HG03558 (cell line): ENCODE measurements at regions not wholly inside any gene's neighbourhood (a gene's known extent, or its start where the extent isn't known, plus 50 kb on each side); places are given as distances from the start of the nearest gene placed in this dataset.

Experiments used
- ATAC-seq: cut with Tn5 transposase; IDR thresholded peaks from one replicate; pipeline ENCODE4 v1.9.1; 2021; ENCODE audit warnings: moderate number of reproducible peaks; ENCODE audit not compliant: unreplicated experiment; ENCODE audit errors: extremely low read depth

DNA sequence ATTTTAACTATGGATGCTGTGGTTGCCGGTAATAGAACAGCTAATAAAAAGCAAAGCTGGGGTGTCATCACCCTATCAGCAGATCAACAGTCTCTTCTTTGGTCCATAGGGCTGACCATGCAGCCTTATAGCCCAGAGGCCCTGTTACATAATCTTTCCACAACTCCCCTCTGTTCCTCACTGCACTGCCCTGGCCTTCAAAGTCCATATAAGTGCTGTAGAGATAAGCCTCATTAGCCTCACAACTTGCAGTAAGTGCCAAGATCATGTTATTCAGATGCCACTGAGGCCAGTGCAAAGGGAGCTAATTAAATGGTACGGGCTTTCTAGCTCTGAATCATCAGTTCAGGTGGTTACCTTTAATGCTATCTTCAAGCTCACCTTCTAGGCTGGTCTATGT lies 89.7 kb upstream of the CXCR4 start:
- no peak for ATAC-seq

- peak; percentile 33 for ATAC-seq
These were observed 89.2 kb upstream of the CXCR4 start for GRCh38 chr2:136207030-136207623.

DNA sequence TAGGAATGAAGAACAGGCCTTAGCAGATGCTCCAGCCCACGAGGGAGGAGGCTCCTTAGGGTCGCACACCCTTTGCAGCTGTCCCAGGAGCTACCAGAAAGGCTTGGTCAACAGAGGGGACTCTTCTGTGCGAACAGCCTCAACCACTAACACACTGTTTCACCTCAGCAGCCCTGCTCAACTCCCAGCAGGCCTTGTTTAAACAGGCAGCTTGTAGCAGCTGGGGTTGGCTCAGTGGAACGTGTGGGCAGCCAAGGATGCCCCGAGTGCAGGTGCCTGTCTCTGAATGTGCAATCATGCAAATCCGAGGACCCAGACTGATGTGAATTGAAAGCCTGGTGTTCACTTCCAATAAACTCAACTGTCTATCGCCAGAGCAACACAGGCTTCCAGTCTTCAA lies 88.7 kb upstream of the CXCR4 start:
- ATAC-seq, result peak; percentile 90

- ATAC-seq, result no peak
These were observed 87.7 kb upstream of the CXCR4 start for GRCh38 chr2:136205615-136206014.

GRCh38 chr2:136204971-136205370 lies 87.0 kb upstream of the CXCR4 start:
- no peak for ATAC-seq

DNA sequence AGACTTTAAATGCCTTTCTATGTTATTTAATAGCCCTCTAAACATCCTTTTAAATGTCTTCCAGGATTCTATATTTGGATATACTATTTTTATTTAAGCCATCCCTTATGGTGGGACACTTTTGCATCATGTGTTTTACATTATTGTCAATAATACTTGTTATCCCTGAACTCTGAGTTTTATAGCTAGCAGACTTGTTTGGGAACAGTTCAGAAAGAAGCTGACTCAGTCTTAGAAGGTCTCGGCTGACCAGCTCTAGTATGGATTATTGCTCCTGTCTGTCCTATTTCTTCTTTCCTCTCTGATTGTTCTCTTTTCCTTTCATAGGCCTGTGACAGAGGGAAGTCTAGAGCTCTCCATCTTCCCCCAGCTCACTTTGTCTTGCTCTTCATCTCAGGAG lies 77.3 kb upstream of the CXCR4 start:
- ATAC-seq, result no peak

- no peak for ATAC-seq
These were observed 73.1 kb upstream of the CXCR4 start for GRCh38 chr2:136191041-136191440.

DNA sequence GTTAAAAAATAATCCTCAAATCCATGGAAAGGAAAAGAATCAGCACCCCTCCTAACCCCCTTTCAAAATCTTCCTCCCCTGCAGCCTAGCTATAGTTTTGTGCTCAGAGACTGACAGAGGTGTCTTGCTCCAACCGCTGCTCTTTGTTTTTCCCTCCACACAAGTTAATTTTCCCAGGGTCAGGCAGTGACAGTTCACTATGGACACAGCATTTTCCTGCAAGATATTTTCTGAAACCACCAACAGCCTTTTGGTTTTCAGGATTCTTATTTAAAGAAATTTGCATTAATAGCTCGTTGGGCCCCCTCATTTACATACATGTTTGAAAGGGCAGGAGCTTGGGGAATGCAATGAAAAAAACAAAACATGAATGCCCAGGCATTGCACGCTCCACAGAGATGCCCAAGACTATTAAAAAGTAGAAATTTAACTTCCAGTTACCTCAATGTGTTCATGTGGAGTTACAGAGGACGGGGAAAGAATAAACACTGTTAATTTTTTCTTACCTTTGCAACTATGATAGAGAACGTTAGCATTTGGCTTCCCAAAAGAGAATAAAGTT lies 71.4 kb upstream of the CXCR4 start:
- ATAC-seq, result no peak

DNA sequence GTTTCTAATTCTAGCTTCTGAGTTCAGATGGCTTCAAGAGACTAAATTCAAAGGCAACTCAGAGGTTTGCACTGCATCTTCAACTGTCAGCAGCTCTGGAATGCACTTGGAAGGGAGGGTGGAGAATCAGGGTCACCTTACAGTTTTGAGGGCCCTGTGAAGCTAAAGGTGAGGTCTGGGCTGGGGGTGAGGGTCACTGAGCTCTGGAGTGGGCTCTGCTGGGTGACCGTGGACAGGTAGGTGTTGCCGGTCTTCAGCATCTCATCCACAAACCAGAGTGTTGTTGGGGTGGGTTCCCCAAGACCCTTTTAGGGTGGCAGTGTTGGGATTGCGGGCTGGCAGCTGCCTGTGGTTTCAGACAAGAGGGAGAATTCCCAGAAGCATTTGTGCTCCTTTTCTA lies 70.1 kb upstream of the CXCR4 start:
- no peak for ATAC-seq

GRCh38 chr2:136185981-136186776 lies 68.2 kb upstream of the CXCR4 start:
- no peak for ATAC-seq

GRCh38 chr2:136183097-136183496 lies 65.1 kb upstream of the CXCR4 start:
- ATAC-seq, result no peak

- ATAC-seq, result no peak
These were observed 64.4 kb upstream of the CXCR4 start for GRCh38 chr2:136182315-136182714.

GRCh38 chr2:136179602-136179975 lies 61.6 kb upstream of the CXCR4 start:
- ATAC-seq, result no peak

DNA sequence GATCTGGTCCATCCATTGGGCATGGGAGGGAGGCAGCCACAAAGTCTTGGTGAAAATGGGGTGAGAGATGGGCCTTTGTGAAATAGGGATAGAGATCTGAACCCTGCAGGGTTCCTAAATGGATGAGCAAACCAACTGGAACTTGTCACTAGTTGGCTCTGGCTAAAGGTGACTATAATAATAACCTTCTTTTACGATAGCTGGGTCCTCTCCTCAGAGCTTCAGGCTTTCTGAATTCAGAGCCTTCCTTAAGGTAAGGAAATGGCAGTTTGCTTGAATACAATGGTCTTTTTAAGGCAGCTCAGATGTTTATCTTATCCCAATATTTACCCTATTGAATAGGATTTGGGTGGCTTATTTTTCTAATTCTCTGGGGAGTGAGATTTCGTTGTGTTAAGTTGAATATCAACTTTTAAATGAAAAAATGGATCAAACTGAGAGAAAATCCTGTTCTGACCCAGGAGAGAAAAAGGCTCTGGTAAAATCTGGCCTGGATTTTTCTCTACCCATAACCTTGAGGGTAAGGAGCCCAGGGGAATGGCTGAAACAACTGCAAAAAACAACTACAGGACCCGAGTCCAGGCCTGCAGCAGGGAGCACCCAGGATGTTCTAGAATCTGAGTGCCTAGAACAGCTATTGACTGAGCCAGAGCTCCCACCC lies 61.1 kb upstream of the CXCR4 start:
- ATAC-seq, result no peak

DNA sequence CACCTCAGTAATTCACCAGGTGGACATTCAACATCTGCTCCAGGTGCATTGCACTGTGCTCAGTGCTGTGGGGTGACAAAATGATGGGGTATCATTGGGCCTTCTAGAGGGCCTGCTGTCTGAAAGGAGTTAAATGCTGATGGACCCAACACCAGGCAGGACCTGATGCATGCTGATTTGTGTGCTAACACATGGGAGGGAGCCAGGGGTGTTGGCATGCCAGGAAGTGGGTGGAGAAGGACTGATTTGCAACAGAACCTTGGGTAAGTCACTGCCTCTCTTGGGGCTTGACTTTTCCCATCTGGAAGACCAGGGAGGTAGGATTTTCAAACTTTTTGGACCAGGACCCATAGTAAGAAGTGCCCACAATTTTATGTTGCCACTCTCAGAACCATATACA lies 57.9 kb upstream of the CXCR4 start:
- no peak for ATAC-seq

DNA sequence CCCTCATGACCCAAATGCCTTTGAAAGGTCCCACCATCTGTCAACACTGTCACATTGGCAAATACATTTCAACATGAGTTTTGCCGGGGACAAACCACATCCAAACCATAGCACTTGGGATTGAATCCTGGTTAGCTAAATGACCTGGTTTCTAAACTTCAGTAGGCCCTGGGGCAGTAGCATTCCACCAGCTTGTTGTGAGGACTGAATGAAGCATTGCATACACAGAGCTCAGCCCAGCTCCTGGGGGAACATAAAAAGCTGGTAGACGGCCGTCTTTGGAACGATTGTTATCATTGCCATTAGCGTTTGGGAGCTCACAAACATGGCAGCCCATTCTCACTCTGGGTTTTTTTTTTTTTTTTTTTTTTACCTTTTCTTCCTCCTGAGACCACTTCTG lies 57.5 kb upstream of the CXCR4 start:
- no peak for ATAC-seq

- ATAC-seq, result no peak
These were observed 55.2 kb upstream of the CXCR4 start for GRCh38 chr2:136173126-136173525.

- ATAC-seq, result no peak
These were observed 53.3 kb upstream of the CXCR4 start for GRCh38 chr2:136171223-136171622.

DNA sequence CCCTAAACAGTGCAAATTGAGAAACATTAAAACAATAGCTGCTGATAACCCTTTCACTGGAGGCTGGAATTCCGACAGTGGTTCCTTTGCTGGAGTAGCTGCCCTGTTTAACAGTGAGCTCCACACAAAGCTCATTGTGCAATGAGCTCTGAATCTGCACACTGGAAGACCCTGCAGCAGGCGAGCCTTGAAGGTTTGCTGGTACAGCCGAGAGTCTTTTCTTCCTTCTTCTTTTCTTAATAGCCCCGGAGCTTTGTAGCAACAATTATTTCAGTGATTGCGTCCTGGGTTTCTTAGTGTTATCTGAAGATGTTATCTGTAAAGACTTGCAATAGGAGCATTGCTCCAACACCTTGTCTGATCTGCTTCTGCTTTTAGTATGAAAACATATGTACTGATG lies 50.8 kb upstream of the CXCR4 start:
- ATAC-seq, result no peak

- ATAC-seq, result no peak
These were observed 49.9 kb upstream of the CXCR4 start for GRCh38 chr2:136167721-136168475.
